ENCODE measurements at regions not wholly inside any gene's neighbourhood (a gene's known extent, or its start where the extent isn't known, plus 50 kb on each side); places are given as distances from the start of the nearest gene placed in this dataset.

GRCh38 chr14:96705422-96706092 lies 91.6 kb upstream of the VRK1 start (continued):
- TF ChIP-seq CHD7 (IDR thresholded peaks at IDR 0.05; ENCODE audit: insufficient replicate concordance, low read length) (no peak), RNF2 (IDR thresholded peaks at IDR 0.05; ENCODE audit: borderline replicate concordance, low read depth, low read length, missing control alignments, poor library complexity, severe bottlenecking) (no peak), CBX5 (IDR thresholded peaks at IDR 0.05; ENCODE audit: low read depth, low read length) (no peak), PHF8 (conservative IDR thresholded peaks at IDR 0.05; ENCODE audit: low read depth, low read length) (no peak), BACH1 (IDR thresholded peaks at IDR 0.05; ENCODE audit: low read length) (no peak), RAD21 (IDR thresholded peaks at IDR 0.05 in 1 of 2, conservative IDR thresholded peaks at IDR 0.05 in 1 of 2; ENCODE audit: low read depth in 2 of 2, low read length in 2 of 2) (no peak), MAX (IDR thresholded peaks at IDR 0.05) (no peak), SIRT6 (IDR thresholded peaks at IDR 0.05; ENCODE audit: low read length) (no peak)
